H1 (cell line): ENCODE measurements at regions not wholly inside any gene's neighbourhood (a gene's known extent, or its start where the extent isn't known, plus 50 kb on each side); places are given as distances from the start of the nearest gene placed in this dataset.

Experiments
- KDM5A ChIP-seq: fragments of 200-600 bp; IDR thresholded peaks from 2 replicates; pipeline ENCODE4 v1.7.1; 2012; ENCODE audit warnings: mild to moderate bottlenecking, low read length, inconsistent platforms, mixed read lengths

GRCh38 chr2:118223992-118224894 is 136.0 kb downstream of the INSIG2 start (continued):
- no peak for TF ChIP-seq KDM5A
